Myocyte (in vitro differentiated cells): ENCODE measurements at regions not wholly inside any gene's neighbourhood (a gene's known extent, or its start where the extent isn't known, plus 50 kb on each side); places are given as distances from the start of the nearest gene placed in this dataset.
"Not testable (repeated sequence)": the region's sequence is repeated elsewhere in the genome, so short reads cannot be mapped to it uniquely, and the experiment has no call there.

ENCODE experiments used
- DNase-seq: peaks from one replicate; pipeline ENCODE4 v3.0.0-alpha.2; 2012; ENCODE audit warnings: low read depth

GRCh38 chr5:8553364-8553763 is 684.4 kb downstream of the MTRR start:
- DNase-seq, result no peak

GRCh38 chr5:8557728-8558127 is 688.8 kb downstream of the MTRR start:
- no peak for DNase-seq

GRCh38 chr5:8560776-8561175 is 691.8 kb downstream of the MTRR start:
- DNase-seq, result no peak

- no peak for DNase-seq
Observed at GRCh38 chr5:8561224-8561840, 692.4 kb downstream of the MTRR start.

GRCh38 chr5:8561854-8562253 is 692.9 kb downstream of the MTRR start:
- no peak for DNase-seq

GRCh38 chr5:8563540-8563939 is 694.6 kb downstream of the MTRR start:
- DNase-seq, result not testable (repeated sequence)

GRCh38 chr5:8568858-8569257 is 699.9 kb downstream of the MTRR start:
- DNase-seq, result no peak

- DNase-seq, result no peak
Observed at GRCh38 chr5:8570528-8570927, 701.6 kb downstream of the MTRR start.

- DNase-seq, result no peak
Observed at GRCh38 chr5:8576178-8576577, 707.2 kb downstream of the MTRR start.

- no peak for DNase-seq
Observed at GRCh38 chr5:8577792-8578191, 708.8 kb downstream of the MTRR start.

GRCh38 chr5:8580298-8580697 is 711.4 kb downstream of the MTRR start:
- no peak for DNase-seq

GRCh38 chr5:8581047-8581446 is 712.1 kb downstream of the MTRR start:
- DNase-seq, result no peak

GRCh38 chr5:8585230-8586018 is 716.5 kb downstream of the MTRR start:
- DNase-seq, result no peak

- DNase-seq, result no peak
Observed at GRCh38 chr5:8590959-8591358, 722.0 kb downstream of the MTRR start.

- DNase-seq, result no peak
Observed at GRCh38 chr5:8598356-8598755, 729.4 kb downstream of the MTRR start.

- no peak for DNase-seq
Observed at GRCh38 chr5:8598996-8599395, 730.0 kb downstream of the MTRR start.

- no peak for DNase-seq
Observed at GRCh38 chr5:8600843-8601242, 731.9 kb downstream of the MTRR start.

GRCh38 chr5:8601831-8602354 is 732.9 kb downstream of the MTRR start:
- DNase-seq, result no peak

- no peak for DNase-seq
Observed at GRCh38 chr5:8606231-8606630, 737.3 kb downstream of the MTRR start.

GRCh38 chr5:8611067-8611466 is 742.1 kb downstream of the MTRR start:
- DNase-seq, result no peak

GRCh38 chr5:8613078-8613685 is 744.2 kb downstream of the MTRR start:
- DNase-seq, result no peak

- no peak for DNase-seq
Observed at GRCh38 chr5:8615142-8615858, 746.4 kb downstream of the MTRR start.
